ENCODE measurements at regions not wholly inside any gene's neighbourhood (a gene's known extent, or its start where the extent isn't known, plus 50 kb on each side); places are given as distances from the start of the nearest gene placed in this dataset.
"Not testable (repeated sequence)": the region's sequence is repeated elsewhere in the genome, so short reads cannot be mapped to it uniquely, and the experiment has no call there.

- no peak for TF ChIP-seq CTCF (IDR thresholded peaks at IDR 0.05; ENCODE audit: low read depth, low read length)
- no peak for DNase-seq (ENCODE audit: extremely low read depth, low read depth)
Measured at GRCh38 chr5:2353211-2353610, 398.3 kb downstream of the IRX2 start.

GRCh38 chr5:2352101-2352861, 399.2 kb downstream of the IRX2 start:
- TF ChIP-seq CTCF (IDR thresholded peaks at IDR 0.05; ENCODE audit: low read depth, low read length), result no peak
- DNase-seq (ENCODE audit: extremely low read depth, low read depth), result no peak

GRCh38 chr5:2349768-2350167, 401.7 kb downstream of the IRX2 start:
- not testable (repeated sequence) for DNase-seq (ENCODE audit: extremely low read depth, low read depth)

- TF ChIP-seq CTCF (IDR thresholded peaks at IDR 0.05; ENCODE audit: low read depth, low read length), result no peak
- DNase-seq (ENCODE audit: extremely low read depth, low read depth), result no peak
Measured at GRCh38 chr5:2338686-2339085, 412.8 kb downstream of the IRX2 start.

DNA sequence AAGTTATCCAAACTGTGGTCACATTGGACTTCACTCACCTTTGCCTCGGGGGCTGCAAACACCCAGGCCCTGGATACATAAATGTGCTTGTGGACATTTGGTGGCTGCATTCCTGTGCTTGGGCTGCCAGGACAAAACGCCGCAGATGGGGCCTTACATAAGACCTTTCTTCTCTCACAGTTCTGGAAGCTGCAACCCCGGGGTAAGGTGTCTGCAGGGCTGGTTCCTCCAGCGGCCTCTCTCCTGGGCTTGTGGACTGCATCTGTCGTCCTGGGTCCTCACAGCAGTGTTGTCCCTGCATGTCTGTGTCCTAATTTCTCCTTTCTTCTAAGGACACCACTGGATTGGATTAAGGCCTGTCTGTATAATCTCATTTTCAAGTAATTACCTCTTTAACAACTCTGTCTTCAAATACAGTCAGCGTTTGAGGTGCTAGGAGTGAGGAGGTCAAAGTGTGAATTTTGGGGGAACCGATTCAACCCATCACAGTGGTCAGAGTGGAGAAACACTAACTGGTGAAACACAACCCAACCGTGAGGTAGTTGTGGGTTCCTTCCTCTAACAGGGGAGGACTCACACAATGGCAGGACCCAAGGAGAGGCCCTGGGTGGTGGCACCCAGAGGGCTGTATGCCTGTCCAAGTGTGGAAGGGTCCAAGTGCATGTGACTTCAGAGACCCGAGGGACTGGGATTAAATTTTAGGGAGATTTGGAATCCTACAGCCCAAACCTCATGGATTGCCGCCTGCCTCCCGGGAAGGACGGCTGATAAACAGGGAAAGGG, 415.6 kb downstream of the IRX2 start:
- TF ChIP-seq CTCF (IDR thresholded peaks at IDR 0.05; ENCODE audit: low read depth, low read length), result no peak
- DNase-seq (ENCODE audit: extremely low read depth, low read depth), result no peak

- TF ChIP-seq CTCF (IDR thresholded peaks at IDR 0.05; ENCODE audit: low read depth, low read length), result no peak
- no peak for DNase-seq (ENCODE audit: extremely low read depth, low read depth)
Measured at GRCh38 chr5:2335125-2335732, 416.2 kb downstream of the IRX2 start.

DNA sequence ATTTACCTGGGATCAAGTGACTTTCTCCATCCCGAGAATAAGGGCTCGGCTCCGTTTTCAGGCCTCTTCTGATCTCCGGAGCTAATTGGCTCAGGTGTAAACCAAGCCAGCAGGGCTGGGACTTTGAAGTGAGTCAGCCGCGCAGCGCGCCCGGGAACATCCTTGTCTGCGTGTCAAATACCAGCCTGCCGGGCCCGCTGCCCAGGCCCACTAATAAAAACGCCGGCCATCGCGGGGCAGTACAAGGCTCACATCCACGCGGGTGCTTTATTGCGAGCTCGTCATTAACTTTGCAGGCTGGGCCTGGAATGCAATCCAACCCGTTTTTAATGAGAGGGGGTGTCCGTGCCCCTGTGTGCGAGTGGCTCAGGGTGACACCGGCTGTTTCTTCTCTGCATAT, 416.8 kb downstream of the IRX2 start:
- no peak for DNase-seq (ENCODE audit: extremely low read depth, low read depth)
- TF ChIP-seq CTCF (IDR thresholded peaks at IDR 0.05; ENCODE audit: low read depth, low read length), result no peak

Measured in AG09319 (cell line).